ENCODE measurements at regions not wholly inside any gene's neighbourhood (a gene's known extent, or its start where the extent isn't known, plus 50 kb on each side); places are given as distances from the start of the nearest gene placed in this dataset.

DNA sequence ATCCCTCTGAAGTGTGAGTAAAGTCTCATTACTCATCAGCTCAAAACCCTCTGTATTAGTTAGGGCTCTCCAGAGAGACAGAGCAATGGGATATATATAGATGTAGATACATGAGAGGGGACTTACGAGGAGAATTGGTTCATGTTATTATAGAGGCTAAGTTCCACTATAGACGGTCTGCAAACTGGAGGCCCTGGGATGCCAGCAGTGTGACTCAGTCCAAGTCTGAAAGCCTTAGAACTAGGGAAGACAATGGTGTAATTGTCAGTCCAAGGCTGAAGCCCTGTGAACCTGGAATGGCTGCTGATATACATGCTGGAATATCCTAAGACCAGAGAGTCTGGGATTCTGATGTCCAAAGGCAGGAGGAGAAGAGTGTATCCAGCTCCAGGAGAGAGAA, 57.3 kb upstream of the CEP83 start:
- no peaks in the 10 kb centered on the region for H3K36me3 ChIP-seq
- H3K9me3 ChIP-seq = peaks cover 0 to 3% of the 10 kb centered on the region in 2 donors
- H3K4me1 ChIP-seq = no peaks in the 10 kb centered on the region
- DNase-seq (no peak), ATAC-seq (no peak)
- no peak overlapping the region for H3K4me3 ChIP-seq
- TF ChIP-seq, protein P1, sequence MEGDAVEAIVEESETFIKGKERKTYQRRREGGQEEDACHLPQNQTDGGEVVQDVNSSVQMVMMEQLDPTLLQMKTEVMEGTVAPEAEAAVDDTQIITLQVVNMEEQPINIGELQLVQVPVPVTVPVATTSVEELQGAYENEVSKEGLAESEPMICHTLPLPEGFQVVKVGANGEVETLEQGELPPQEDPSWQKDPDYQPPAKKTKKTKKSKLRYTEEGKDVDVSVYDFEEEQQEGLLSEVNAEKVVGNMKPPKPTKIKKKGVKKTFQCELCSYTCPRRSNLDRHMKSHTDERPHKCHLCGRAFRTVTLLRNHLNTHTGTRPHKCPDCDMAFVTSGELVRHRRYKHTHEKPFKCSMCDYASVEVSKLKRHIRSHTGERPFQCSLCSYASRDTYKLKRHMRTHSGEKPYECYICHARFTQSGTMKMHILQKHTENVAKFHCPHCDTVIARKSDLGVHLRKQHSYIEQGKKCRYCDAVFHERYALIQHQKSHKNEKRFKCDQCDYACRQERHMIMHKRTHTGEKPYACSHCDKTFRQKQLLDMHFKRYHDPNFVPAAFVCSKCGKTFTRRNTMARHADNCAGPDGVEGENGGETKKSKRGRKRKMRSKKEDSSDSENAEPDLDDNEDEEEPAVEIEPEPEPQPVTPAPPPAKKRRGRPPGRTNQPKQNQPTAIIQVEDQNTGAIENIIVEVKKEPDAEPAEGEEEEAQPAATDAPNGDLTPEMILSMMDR (IDR thresholded peaks at IDR 0.05) = no peak
- no peaks in the 10 kb centered on the region for H3K27me3 ChIP-seq
- no peak overlapping the region for H3K27ac ChIP-seq
- intact Hi-C loops (cut with DNase I) = loop anchor here in 1 of 2 donors (10.0 kb wide), 1 partner anchor 372 kb away; the partner anchor contains the start of gene PLXNC1

DNA sequence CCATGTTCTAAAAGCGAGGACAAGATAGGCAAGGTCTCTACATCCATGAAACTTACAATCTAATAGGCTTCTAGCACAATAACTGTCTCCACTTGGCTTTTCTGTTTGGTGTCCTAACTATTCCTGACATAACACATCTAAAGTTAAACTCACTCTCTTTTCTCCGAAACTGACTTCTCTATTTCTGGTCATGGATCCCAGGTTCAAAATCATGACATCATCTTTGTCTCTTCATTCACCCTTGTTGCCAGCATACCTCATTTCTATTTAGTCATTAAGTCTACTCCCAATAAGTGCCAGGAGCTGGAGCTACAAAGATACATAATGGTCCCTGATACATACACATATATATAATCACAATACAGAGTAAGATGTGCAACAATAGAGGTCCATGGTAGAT, 53.9 kb upstream of the CEP83 start:
- Histone ChIP-seq H3K9me3 (no peaks in the 10 kb centered on the region), H3K4me3 (no peak overlapping the region), H3K27ac (no peak overlapping the region), H3K4me1 (no peaks in the 10 kb centered on the region), H3K36me3 (no peaks in the 10 kb centered on the region), H3K27me3 (no peaks in the 10 kb centered on the region)
- intact Hi-C loops (cut with DNase I) = loop anchor here in 1 of 2 donors (10.0 kb wide), 1 partner anchor 369 kb away; the partner anchor contains the start of gene PLXNC1
- ATAC-seq = no peak
- TF ChIP-seq, protein P1 (IDR thresholded peaks at IDR 0.05) = no peak
- no peak for DNase-seq

DNA sequence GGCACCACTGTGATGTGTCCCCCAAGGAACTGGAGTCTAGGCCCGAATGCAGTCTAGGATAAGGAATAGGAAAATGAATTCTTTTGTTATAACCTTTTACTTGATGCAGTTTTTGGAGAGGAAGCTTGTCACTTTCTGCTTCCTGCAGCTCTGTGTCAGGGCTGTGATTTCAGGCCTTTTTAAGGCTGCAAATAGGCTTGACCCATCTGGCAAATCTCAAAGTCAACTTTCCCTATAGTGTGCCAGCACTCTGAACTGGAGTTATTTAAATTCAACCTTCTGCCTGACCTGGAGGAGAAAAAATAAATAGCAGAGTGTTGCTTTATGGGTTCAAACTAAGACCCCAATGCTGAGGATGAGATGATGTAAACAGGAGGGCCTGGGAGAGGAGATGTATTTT, 51.8 kb upstream of the CEP83 start:
- ATAC-seq (no peak), DNase-seq (no peak)
- Histone ChIP-seq H3K27ac (no peak overlapping the region), H3K36me3 (no peaks in the 10 kb centered on the region), H3K4me1 (no peaks in the 10 kb centered on the region), H3K4me3 (no peak overlapping the region), H3K9me3 (no peaks in the 10 kb centered on the region), H3K27me3 (no peaks in the 10 kb centered on the region)
- TF ChIP-seq, protein P1 (IDR thresholded peaks at IDR 0.05) = no peak
- intact Hi-C loops (cut with DNase I) = loop anchor here in 1 of 2 donors (10.0 kb wide), 1 partner anchor 367 kb away; the partner anchor contains the start of gene PLXNC1

DNA sequence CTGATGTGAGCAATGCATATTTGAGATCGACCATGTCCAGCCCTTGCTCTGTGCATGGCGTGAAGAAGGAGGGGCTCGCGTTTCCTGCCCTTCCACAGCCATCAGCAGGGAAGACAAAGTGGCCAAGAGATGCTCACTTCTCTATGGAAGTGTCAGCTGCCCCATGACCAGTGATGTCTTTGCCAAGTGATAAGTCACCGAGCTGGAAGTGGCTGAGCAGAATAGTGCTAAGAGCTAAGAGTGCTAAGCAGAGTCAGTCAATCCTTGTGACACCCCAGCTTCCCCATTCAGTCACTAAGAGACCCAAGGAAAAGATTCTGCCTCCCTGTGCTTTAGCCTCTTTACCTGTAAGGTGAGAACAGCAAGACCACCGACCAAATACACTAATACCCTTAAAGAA, 50.5 kb upstream of the CEP83 start:
- ATAC-seq (no peak), DNase-seq (no peak)
- Histone ChIP-seq H3K27me3 (no peaks in the 10 kb centered on the region), H3K4me3 (no peak overlapping the region), H3K36me3 (no peaks in the 10 kb centered on the region), H3K9me3 (no peaks in the 10 kb centered on the region), H3K27ac (no peak overlapping the region), H3K4me1 (no peaks in the 10 kb centered on the region)
- TF ChIP-seq, protein P1 (IDR thresholded peaks at IDR 0.05) = no peak
- intact Hi-C loops (cut with DNase I) = loop anchor here in 1 of 2 donors (10.0 kb wide), 1 partner anchor 365 kb away; the partner anchor contains the start of gene PLXNC1
